Nephron (organoid): ENCODE measurements at regions not wholly inside any gene's neighbourhood (a gene's known extent, or its start where the extent isn't known, plus 50 kb on each side); places are given as distances from the start of the nearest gene placed in this dataset.

ENCODE experiments used
- H3K27ac Mint-ChIP-seq, 3 experiments: 2 replicates each; pipeline ENCODE4 v1.8.0; 2020; ENCODE audit warnings: mixed read lengths in 3 of 3, mild to moderate bottlenecking in 2 of 3, moderate library complexity in 1 of 3
- H3K27me3 Mint-ChIP-seq: 2 replicates; pipeline ENCODE4 v1.8.0; 2021; ENCODE audit warnings: low read depth, mild to moderate bottlenecking, moderate library complexity, mixed read lengths
- H3K36me3 Mint-ChIP-seq: 2 replicates; pipeline ENCODE4 v1.8.0; 2020; ENCODE audit warnings: low read depth, mixed read lengths
- H3K4me1 Mint-ChIP-seq: 2 replicates; pipeline ENCODE4 v1.8.0; 2020; ENCODE audit warnings: mixed read lengths
- H3K4me3 Mint-ChIP-seq, 3 experiments: 2 replicates each; pipeline ENCODE4 v1.8.0; 2020; ENCODE audit warnings: mild to moderate bottlenecking in 3 of 3, mixed read lengths in 3 of 3, moderate library complexity in 2 of 3
- H3K9me3 Mint-ChIP-seq: 2 replicates; pipeline ENCODE4 v1.8.0; 2020; ENCODE audit warnings: mixed read lengths
- CTCF ChIP-seq, 3 experiments: fragments of 200-600 bp; sonication (generic); IDR thresholded peaks; one replicate each; pipeline ENCODE4 v1.5.0; 2021; ENCODE audit warnings: antibody characterized with exemption in 3 of 3; ENCODE audit not compliant: unreplicated experiment in 3 of 3

- H3K27me3 Mint-ChIP-seq = peaks cover 70% of the 10 kb centered on the region
- no peaks in the 10 kb centered on the region for H3K9me3 Mint-ChIP-seq
- peaks cover 19% of the 10 kb centered on the region for H3K4me1 Mint-ChIP-seq
- H3K4me3 Mint-ChIP-seq = peak overlapping the region in 2 of 3 experiments; percentile 41 to 68
- no peak for TF ChIP-seq CTCF (IDR thresholded peaks at IDR 0.05; ENCODE audit: unreplicated experiment in 3 of 3)
- H3K27ac Mint-ChIP-seq = no peak overlapping the region
- no peaks in the 10 kb centered on the region for H3K36me3 Mint-ChIP-seq
Measured at GRCh38 chr17:79220201-79220712, 145.6 kb downstream of the ENGASE start.

GRCh38 chr17:79219208-79219935, 144.7 kb downstream of the ENGASE start:
- Mint-ChIP-seq H3K36me3 (no peaks in the 10 kb centered on the region), H3K27me3 (peaks cover 69% of the 10 kb centered on the region), H3K9me3 (no peaks in the 10 kb centered on the region), H3K27ac (no peak overlapping the region), H3K4me1 (peaks cover 18% of the 10 kb centered on the region), H3K4me3 (peak overlapping the region in 1 of 3 experiments; percentile 29)
- TF ChIP-seq CTCF (IDR thresholded peaks at IDR 0.05; ENCODE audit: unreplicated experiment in 3 of 3) = no peak

GRCh38 chr17:79218825-79219200, 144.2 kb downstream of the ENGASE start:
- no peaks in the 10 kb centered on the region for H3K9me3 Mint-ChIP-seq
- TF ChIP-seq CTCF (IDR thresholded peaks at IDR 0.05; ENCODE audit: unreplicated experiment in 3 of 3) = no peak
- H3K36me3 Mint-ChIP-seq = no peaks in the 10 kb centered on the region
- H3K27ac Mint-ChIP-seq = no peak overlapping the region
- H3K4me1 Mint-ChIP-seq = peaks cover 13% of the 10 kb centered on the region
- no peak overlapping the region for H3K4me3 Mint-ChIP-seq
- peaks cover 69% of the 10 kb centered on the region for H3K27me3 Mint-ChIP-seq

- TF ChIP-seq CTCF (IDR thresholded peaks at IDR 0.05; ENCODE audit: unreplicated experiment in 3 of 3) = no peak
- Mint-ChIP-seq H3K27me3 (peaks cover 69% of the 10 kb centered on the region), H3K4me1 (peaks cover 8% of the 10 kb centered on the region), H3K9me3 (no peaks in the 10 kb centered on the region), H3K27ac (no peak overlapping the region), H3K4me3 (no peak overlapping the region), H3K36me3 (no peaks in the 10 kb centered on the region)
Measured at GRCh38 chr17:79218175-79218824, 143.7 kb downstream of the ENGASE start.

GRCh38 chr17:79217473-79218135, 143.0 kb downstream of the ENGASE start:
- Mint-ChIP-seq H3K4me3 (no peak overlapping the region), H3K27me3 (peaks cover 68% of the 10 kb centered on the region), H3K36me3 (no peaks in the 10 kb centered on the region), H3K4me1 (peaks cover 6% of the 10 kb centered on the region), H3K9me3 (no peaks in the 10 kb centered on the region), H3K27ac (no peak overlapping the region)
- TF ChIP-seq CTCF (IDR thresholded peaks at IDR 0.05; ENCODE audit: unreplicated experiment in 3 of 3) = no peak
